Kidney (tissue), 13 donors: ENCODE measurements at regions not wholly inside any gene's neighbourhood (a gene's known extent, or its start where the extent isn't known, plus 50 kb on each side); places are given as distances from the start of the nearest gene placed in this dataset.

Source experiments
- DNase-seq, 5 donors: peaks; one replicate each; pipeline ENCODE4 v3.0.0-alpha.2; 2013 to 2020
- FAIRE-seq: peaks from 2 replicates; lab custom pipeline; 2012; peaks lifted over from hg19 to GRCh38; lab: Jason Lieb, UNC
- H3K27ac ChIP-seq, 2 donors: one replicate each; pipeline ENCODE4 v1.7.0; 2013; ENCODE audit warnings: low read depth in 2 of 2, low read length in 2 of 2, inconsistent platforms in 1 of 2
- H3K27me3 ChIP-seq: one replicate; pipeline ENCODE4 v1.7.1; 2013; ENCODE audit warnings: low read length, inconsistent platforms; ENCODE audit not compliant: control insufficient read depth, insufficient read depth
- H3K36me3 ChIP-seq, 3 donors: one replicate each; pipeline versions ENCODE4 v1.7.0 to v1.7.1; 2013; ENCODE audit warnings: low read length in 3 of 3, control low read depth in 1 of 3, inconsistent platforms in 1 of 3; ENCODE audit not compliant: insufficient read depth in 3 of 3, control insufficient read depth in 2 of 3
- H3K4me1 ChIP-seq, 3 donors: one replicate each; pipeline versions ENCODE4 v1.7.0 to v1.7.1; 2013; ENCODE audit warnings: low read length in 3 of 3, inconsistent platforms in 1 of 3, low read depth in 1 of 3; ENCODE audit not compliant: control insufficient read depth in 2 of 3, insufficient read depth in 2 of 3
- H3K4me3 ChIP-seq, 3 donors: one replicate each; pipeline versions ENCODE4 v1.7.0 to v1.8.1; 2013; ENCODE audit warnings: low read length in 3 of 3, control low read depth in 1 of 3, inconsistent platforms in 1 of 3
- H3K9ac ChIP-seq, 3 donors: one replicate each; pipeline versions ENCODE4 v1.7.0 to v1.7.1; 2013; ENCODE audit warnings: low read length in 3 of 3, control low read depth in 1 of 3, inconsistent platforms in 1 of 3
- H3K9me3 ChIP-seq, 3 donors: one replicate each; pipeline versions ENCODE4 v1.7.0 to v1.7.1; 2013; ENCODE audit warnings: low read length in 3 of 3, control low read depth in 1 of 3, inconsistent platforms in 1 of 3; ENCODE audit not compliant: control insufficient read depth in 2 of 3, insufficient read depth in 1 of 3
- CTCF ChIP-seq: IDR thresholded peaks from 3 replicates; pipeline ENCODE4 v1.5.1; 2012; ENCODE audit warnings: mild to moderate bottlenecking, moderate library complexity, borderline replicate concordance; ENCODE audit not compliant: insufficient read depth; ENCODE audit errors: extremely low read depth
- intact Hi-C: fragments of 100-400 bp; cut with DNase I; formaldehyde crosslinking; loops from one replicate; pipeline ENCODE4 v1.11.1; 2022
- donor health status: control.
- donor health status: control.
- donor health status: control.
- donor health status: control.
- donor health status: control.
- donor health status: DM: yes; HTN: yes; CAD: no.
- donor health status: Normal renal cell carcinoma (clear cell type).

GRCh38 chr2:198630384-198630783 is 826.0 kb downstream of the PLCL1 start:
- Histone ChIP-seq H3K4me3 (no peak overlapping the region), H3K9ac (no peak overlapping the region), H3K9me3 (no peaks in the 10 kb centered on the region), H3K4me1 (no peaks in the 10 kb centered on the region), H3K36me3 (no peaks in the 10 kb centered on the region), H3K27me3 (no peaks in the 10 kb centered on the region), H3K27ac (no peak overlapping the region)
- no peak for TF ChIP-seq CTCF
- DNase-seq (no peak), FAIRE-seq (no peak)
- intact Hi-C loops: no loop called here

- H3K9ac ChIP-seq: no peak overlapping the region
- H3K27me3 ChIP-seq: no peaks in the 10 kb centered on the region
- H3K9me3 ChIP-seq: no peaks in the 10 kb centered on the region
- H3K4me1 ChIP-seq: no peaks in the 10 kb centered on the region
- H3K27ac ChIP-seq: no peak overlapping the region
- FAIRE-seq: no peak
- no peak for DNase-seq
- H3K4me3 ChIP-seq: no peak overlapping the region
- intact Hi-C loops: no loop called here
- H3K36me3 ChIP-seq: no peaks in the 10 kb centered on the region
- TF ChIP-seq CTCF: no peak
Measured at GRCh38 chr2:198628596-198628995, 824.2 kb downstream of the PLCL1 start.

GRCh38 chr2:198622986-198623730 is 818.8 kb downstream of the PLCL1 start:
- no peak for DNase-seq
- intact Hi-C loops: no loop called here

More at GRCh38 chr2:198622986-198623730, 818.8 kb downstream of the PLCL1 start:
- Histone ChIP-seq H3K27ac (no peak overlapping the region), H3K9ac (no peak overlapping the region), H3K36me3 (no peaks in the 10 kb centered on the region), H3K27me3 (no peaks in the 10 kb centered on the region), H3K9me3 (no peaks in the 10 kb centered on the region), H3K4me1 (no peaks in the 10 kb centered on the region), H3K4me3 (no peak overlapping the region)
- no peak for FAIRE-seq
- TF ChIP-seq CTCF: no peak
